GM19395 (cell line): ENCODE measurements at regions not wholly inside any gene's neighbourhood (a gene's known extent, or its start where the extent isn't known, plus 50 kb on each side); places are given as distances from the start of the nearest gene placed in this dataset.

ENCODE experiments used
- ATAC-seq: cut with Tn5 transposase; IDR thresholded peaks from one replicate; pipeline ENCODE4 v1.9.1; 2021; ENCODE audit warnings: mild to moderate bottlenecking, moderate library complexity; ENCODE audit not compliant: unreplicated experiment

DNA sequence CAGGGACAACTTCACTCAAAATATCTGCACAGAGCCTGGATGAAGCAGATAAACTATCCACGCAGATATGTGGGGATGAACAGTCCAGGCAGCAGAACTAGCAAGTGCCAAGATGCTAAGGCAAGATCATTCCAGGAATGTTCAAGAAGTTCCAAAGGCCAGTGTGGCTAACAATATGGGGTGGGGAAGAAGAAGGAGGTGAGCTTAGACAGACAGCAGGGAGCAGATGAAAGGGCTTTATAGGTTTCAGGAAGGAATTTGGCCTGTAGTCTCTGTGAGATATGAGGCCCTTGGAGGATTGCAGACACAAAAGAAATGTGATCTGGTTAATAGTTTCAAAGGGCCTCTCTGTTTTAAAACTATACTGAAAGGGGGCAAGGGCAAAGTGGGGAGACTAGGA lies 63.5 kb upstream of the PPM1H start:
- no peak for ATAC-seq

DNA sequence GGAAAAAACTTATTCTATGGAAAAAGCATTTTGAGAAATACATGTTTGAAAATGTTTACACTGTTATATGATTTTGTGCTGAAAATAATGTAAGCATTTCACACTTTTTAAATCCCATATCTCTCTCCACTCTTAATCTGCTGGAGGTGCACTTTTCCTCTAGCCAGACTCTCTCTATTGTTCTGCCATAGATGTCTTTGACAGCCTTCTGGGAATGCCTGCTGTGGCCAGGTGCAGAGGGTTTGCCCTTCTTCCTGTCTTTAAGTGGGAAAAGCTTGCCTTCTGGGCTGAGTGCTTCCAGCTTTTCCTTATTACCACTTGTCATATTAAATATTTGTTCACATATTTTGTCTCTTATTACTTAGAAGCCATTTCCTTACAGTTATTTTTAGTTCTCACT lies 60.1 kb upstream of the PPM1H start:
- ATAC-seq: no peak

DNA sequence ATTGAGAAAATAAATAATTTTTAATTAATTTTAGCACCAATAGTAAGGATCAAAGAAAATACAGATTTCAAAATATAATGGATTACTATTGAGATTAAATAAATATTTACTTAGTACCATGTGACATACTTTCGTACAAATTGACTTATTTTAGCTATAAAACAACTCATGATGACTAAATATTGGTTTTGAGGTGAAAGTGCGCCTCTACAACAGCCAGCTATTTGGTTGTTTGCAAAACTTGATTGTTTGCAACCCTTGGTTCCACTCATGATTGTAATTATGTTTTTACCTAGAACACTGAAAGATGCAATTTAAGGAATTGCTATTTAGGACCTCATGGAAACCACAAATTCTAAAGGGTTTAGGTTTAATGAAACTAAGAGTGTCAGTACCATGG lies 51.9 kb upstream of the PPM1H start:
- ATAC-seq: no peak
